ENCODE measurements at regions not wholly inside any gene's neighbourhood (a gene's known extent, or its start where the extent isn't known, plus 50 kb on each side); places are given as distances from the start of the nearest gene placed in this dataset.
"Not testable (repeated sequence)": the region's sequence is repeated elsewhere in the genome, so short reads cannot be mapped to it uniquely, and the experiment has no call there.

- DNase-seq (ENCODE audit: low spot score), result not testable (repeated sequence)
These were observed 867.8 kb upstream of the ADGRB3 start for GRCh38 chr6:67767046-67767822.

GRCh38 chr6:67766057-67766456 lies 869.0 kb upstream of the ADGRB3 start:
- no peak for DNase-seq (ENCODE audit: low spot score)

- no peak for DNase-seq (ENCODE audit: low spot score)
These were observed 876.1 kb upstream of the ADGRB3 start for GRCh38 chr6:67759001-67759400.

- DNase-seq (ENCODE audit: low spot score), result no peak
These were observed 877.5 kb upstream of the ADGRB3 start for GRCh38 chr6:67757465-67758033.

GRCh38 chr6:67748521-67748920 lies 886.6 kb upstream of the ADGRB3 start:
- no peak for DNase-seq (ENCODE audit: low spot score)

GRCh38 chr6:67736816-67737215 lies 898.3 kb upstream of the ADGRB3 start:
- no peak for DNase-seq (ENCODE audit: low spot score)

- DNase-seq (ENCODE audit: low spot score), result no peak
These were observed 898.9 kb upstream of the ADGRB3 start for GRCh38 chr6:67736161-67736560.

GRCh38 chr6:67735623-67736022 lies 899.5 kb upstream of the ADGRB3 start:
- no peak for DNase-seq (ENCODE audit: low spot score)

- no peak for DNase-seq (ENCODE audit: low spot score)
These were observed 912.2 kb upstream of the ADGRB3 start for GRCh38 chr6:67722861-67723261.

GRCh38 chr6:67717281-67717680 lies 917.8 kb upstream of the ADGRB3 start:
- DNase-seq (ENCODE audit: low spot score), result no peak

- no peak for DNase-seq (ENCODE audit: low spot score)
These were observed 928.7 kb upstream of the ADGRB3 start for GRCh38 chr6:67706388-67706787.

GRCh38 chr6:67698534-67698933 lies 936.5 kb upstream of the ADGRB3 start:
- no peak for DNase-seq (ENCODE audit: low spot score)

- no peak for DNase-seq (ENCODE audit: low spot score)
These were observed 941.0 kb upstream of the ADGRB3 start for GRCh38 chr6:67694127-67694526.

- no peak for DNase-seq (ENCODE audit: low spot score)
These were observed 945.8 kb upstream of the ADGRB3 start for GRCh38 chr6:67689329-67689728.

GRCh38 chr6:67687396-67687795 lies 947.7 kb upstream of the ADGRB3 start:
- DNase-seq (ENCODE audit: low spot score), result no peak

- not testable (repeated sequence) for DNase-seq (ENCODE audit: low spot score)
These were observed 948.9 kb upstream of the ADGRB3 start for GRCh38 chr6:67686225-67686624.

GRCh38 chr6:67683960-67684359 lies 951.1 kb upstream of the ADGRB3 start:
- DNase-seq (ENCODE audit: low spot score), result no peak

- DNase-seq (ENCODE audit: low spot score), result no peak
These were observed 954.7 kb upstream of the ADGRB3 start for GRCh38 chr6:67680297-67680932.

GRCh38 chr6:67679566-67680296 lies 955.4 kb upstream of the ADGRB3 start:
- DNase-seq (ENCODE audit: low spot score), result no peak

GRCh38 chr6:67676892-67677291 lies 958.2 kb upstream of the ADGRB3 start:
- no peak for DNase-seq (ENCODE audit: low spot score)

GRCh38 chr6:67667637-67668422 lies 967.3 kb upstream of the ADGRB3 start:
- no peak for DNase-seq (ENCODE audit: low spot score)
